NOMO-1 (cell line): ENCODE measurements at regions not wholly inside any gene's neighbourhood (a gene's known extent, or its start where the extent isn't known, plus 50 kb on each side); places are given as distances from the start of the nearest gene placed in this dataset.
"Not testable (repeated sequence)": the region's sequence is repeated elsewhere in the genome, so short reads cannot be mapped to it uniquely, and the experiment has no call there.

Source experiments
- DNase-seq, 2 experiments: peaks; one replicate each; lab custom pipeline; 2025; ENCODE audit not compliant: unreplicated experiment in 2 of 2; lab: John Stamatoyannopoulos, UW

DNA sequence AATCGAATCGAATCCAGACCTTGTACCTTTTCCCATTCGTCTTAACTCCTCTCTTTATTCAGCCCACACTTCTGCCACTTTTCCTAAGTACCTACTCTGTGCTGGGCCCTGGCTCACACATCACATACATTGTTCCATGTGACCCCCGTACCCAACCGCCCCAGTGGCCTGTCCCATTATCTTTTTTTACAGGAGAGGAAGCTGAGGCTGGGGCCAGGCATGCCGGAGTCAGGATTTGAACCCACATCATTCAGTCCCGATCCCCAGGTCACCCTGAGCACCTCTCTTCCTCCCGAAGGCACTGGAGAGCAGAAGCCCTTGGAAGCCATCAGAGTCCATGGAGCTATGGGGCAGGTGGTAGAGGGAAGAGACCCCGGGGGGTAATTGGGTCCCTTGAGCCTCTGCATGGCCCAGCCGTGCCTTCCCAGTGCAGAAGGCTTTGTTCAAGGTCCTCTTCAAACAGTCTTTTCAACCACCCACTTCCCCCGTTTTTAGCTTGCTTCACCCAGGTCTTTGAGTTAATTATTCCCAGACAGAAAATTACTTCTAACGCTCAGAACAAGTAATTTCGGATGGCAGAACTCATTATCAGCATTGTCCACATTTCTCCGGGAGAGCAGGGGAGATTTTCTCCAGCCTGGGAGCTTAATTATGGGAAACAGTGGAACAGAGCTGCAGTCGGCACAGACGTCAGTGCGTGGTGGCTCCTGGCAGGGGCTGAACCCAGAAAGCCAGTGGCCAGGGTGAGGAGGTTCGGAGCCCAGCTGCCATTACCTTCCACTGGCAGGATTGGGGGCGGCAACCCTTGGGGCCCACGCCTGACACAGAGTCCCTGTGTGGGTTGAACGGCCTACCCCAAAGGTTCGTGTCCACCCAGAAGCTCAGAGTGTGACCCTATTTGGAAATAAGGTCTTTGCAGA is 82.4 kb upstream of the RTL6 start:
- no peak for DNase-seq

DNA sequence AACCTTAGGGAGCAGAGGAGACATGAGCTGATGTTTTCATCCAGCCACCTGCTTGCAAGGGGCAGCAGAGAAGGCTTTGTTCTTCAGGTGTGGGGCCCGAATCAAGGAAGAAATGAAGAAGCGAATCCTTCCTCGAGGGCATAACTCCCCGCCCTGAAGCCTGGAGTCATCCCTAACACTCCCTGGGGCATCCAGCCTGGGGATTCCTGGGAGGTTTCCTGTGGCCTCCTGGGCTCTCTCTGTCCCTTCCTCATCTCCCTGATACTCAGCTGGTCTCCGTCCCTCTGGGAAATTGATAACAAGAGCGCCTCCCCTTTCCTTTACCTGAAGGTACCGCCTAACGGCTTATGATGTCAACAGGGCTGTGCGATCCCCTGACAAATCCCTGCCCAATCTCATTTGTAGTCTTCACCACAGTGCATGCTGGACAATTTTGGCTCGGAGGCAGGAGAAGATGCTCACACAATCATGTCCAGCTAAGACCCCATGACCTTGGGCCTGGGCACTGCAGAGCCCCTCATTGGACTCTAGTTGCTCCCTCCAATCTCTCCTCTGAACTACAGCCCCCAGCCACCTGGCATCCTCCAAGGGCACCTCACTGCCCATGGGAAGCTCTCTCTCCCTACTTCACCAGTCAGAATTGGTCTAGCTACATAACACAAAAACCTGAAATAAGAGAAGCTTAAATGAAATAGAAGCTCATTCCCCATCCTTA is 80.6 kb upstream of the RTL6 start:
- no peak for DNase-seq

- DNase-seq, result no peak
These were observed 80.1 kb upstream of the RTL6 start for GRCh38 chr22:44578110-44578457.

GRCh38 chr22:44577391-44578109 is 79.5 kb upstream of the RTL6 start:
- DNase-seq, result peak in 1 of 2 experiments; percentile 2

DNA sequence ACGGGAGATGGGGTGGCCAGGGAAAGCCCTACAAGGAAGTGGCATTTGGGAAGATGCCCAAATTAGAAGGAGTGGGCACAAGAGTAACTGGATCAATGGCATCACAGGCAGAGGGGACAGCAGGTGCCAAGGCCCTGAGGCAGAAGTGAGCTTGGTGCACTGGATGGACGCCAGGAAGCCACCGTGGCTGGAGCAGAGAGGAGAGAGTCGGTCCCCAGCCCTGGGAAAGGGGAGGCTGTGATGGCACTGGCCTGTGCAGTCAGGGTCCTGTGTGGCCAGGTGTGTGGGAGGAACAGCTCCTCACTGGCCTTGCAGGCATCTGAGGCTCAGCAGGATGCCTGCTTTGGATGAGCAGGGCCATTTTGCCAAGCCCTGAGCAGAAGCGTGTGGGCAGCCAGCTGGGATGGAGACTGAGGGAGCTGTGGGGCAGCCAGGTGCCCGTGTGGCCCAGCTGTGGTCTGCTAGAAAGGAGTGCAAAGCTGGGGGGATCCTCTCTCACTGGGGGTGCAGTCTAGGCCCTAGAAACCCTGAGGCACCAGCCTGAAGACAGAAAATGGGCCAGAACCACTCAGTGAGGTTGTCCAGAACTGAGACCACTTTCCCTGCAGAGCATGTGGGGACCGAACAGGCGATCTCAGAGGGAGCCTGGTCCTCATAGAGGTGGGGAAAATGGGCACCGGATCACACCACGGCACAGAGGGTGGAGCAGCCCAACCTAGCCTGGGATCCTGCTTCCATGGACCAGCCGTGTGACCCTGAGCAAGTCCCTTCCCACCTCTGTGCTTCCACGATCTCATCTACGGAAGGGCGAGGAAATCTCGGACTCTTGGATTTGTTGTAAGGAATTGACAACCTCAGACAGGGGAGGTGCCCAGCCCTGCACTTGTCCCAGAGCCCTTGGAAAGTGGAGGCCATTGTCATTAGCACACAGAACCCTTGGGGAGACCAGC is 78.6 kb upstream of the RTL6 start:
- DNase-seq, result no peak

GRCh38 chr22:44575381-44576268 is 77.6 kb upstream of the RTL6 start:
- no peak for DNase-seq

GRCh38 chr22:44574640-44575380 is 76.8 kb upstream of the RTL6 start:
- no peak for DNase-seq

DNA sequence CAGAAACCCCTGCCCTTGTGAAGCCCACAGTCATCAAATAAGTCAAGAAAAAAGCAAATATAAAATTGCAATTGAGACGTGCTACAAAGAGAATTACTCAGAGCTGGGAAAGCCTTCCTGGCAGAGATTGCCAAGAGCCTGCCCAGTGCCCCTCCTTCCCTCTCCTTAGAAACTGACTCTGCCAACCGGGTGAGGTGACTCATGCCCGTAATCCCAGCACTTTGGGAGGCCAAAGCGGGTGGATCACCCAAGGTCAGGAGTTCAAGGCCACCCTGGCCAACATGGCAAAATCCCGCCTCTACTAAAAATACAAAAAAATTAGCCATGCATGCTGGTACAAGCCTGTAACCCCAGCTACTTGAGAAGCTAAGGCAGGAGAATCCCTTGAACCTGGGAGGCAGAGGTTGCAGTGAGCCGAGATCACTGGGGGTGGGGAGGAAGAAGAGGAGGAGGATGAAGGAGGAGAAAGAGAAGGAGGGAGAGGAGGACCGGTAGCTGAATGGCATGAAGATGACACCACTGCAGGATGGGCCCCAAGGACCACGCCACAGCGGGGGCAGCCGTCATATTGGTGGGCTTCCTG is 76.1 kb upstream of the RTL6 start:
- DNase-seq, result no peak

DNA sequence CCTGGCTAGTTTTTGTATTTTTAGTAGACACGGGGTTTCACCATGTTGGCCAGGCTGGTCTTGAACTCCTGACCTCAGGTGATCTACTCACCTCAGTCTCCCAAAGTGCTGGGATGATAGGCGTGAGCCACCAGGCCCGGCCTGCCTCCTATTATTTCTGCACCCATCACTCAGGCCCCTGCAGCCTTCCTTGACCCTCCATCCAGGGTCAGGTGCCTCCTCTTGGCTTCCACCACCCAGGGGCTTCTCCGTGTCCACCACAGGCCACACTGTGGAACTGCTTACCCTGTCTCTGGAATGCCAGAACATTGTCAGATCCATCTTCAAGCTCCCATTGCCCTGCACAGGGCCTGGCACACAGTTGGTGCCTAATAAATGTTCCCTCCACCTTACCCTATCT is 75.4 kb upstream of the RTL6 start:
- DNase-seq, result no peak

DNA sequence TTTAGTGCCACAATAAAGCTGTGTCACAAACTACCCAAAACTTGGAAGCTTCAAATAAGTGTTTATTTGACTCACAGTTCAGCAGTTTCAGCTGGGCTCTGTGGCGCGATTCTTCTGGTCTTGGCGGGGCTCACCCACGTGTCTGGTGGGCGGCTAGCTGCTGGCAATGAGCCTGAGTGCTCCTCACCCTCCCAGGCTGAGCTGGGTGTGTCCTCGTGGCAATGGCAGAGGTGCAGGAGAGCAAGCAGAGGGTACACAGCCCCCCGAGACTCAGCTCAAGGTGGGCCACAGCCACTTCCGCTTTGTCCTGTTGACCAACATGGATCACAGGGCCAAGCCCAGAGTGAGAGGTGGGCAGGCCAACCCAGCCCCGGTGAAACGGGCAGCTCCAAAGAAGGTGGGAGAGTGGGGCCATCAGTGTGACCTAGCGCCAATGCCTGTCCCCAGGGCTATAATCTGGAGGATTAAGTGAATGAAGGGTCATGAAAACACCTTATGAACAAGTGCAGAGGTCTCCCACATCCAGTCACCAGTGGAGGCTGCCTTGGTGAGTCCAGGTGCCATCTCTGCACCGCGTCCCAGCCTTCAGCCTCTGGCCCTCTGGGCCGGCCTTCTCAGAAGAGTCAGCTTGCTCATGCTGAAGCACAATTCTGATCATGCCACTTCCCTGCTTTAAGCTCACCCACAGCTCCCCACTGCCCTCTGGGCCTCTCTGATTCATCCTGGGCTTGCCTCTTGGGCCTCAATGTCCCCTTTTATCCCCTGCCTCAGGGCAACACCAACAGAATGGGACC is 74.6 kb upstream of the RTL6 start:
- no peak for DNase-seq

DNA sequence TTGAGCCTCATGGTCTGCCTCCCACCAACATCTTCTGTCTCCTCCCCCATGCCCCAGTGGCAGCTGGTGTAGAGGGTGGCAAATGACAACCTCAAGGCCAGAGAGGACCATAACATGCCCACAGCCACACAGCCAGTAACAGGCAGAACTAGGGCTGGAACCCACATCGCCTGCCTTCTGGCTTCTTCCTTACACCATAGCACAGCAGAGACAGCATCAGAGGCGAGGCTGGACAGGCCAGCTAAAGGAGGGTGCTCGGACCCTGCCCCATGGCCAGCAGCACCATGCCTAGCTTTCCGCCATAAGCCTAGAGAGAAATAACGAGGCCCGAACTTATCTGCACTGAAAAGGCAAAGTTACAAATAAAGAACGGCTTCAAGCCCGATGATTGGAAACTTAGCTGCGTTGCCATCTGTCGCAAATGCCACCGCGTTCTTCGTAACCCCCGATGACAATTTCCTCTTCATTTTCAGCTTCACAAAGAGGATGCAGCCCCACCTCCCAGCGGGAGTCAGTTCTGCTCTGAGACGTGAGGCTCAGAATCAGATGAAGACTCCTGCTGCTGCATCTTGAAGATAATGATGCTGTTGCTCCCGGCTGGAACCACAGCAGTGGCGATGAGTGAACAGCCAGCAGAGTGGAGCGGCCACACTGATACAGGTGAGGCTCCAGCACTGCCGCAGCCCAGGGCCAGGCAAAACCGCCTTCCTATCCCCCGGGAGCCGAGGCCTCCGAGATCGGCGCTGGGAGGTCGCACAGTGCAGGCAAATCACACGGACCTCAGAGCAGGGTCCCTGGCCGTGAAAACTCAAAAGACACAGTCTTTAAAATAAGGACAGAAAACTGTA is 73.8 kb upstream of the RTL6 start:
- no peak for DNase-seq

DNA sequence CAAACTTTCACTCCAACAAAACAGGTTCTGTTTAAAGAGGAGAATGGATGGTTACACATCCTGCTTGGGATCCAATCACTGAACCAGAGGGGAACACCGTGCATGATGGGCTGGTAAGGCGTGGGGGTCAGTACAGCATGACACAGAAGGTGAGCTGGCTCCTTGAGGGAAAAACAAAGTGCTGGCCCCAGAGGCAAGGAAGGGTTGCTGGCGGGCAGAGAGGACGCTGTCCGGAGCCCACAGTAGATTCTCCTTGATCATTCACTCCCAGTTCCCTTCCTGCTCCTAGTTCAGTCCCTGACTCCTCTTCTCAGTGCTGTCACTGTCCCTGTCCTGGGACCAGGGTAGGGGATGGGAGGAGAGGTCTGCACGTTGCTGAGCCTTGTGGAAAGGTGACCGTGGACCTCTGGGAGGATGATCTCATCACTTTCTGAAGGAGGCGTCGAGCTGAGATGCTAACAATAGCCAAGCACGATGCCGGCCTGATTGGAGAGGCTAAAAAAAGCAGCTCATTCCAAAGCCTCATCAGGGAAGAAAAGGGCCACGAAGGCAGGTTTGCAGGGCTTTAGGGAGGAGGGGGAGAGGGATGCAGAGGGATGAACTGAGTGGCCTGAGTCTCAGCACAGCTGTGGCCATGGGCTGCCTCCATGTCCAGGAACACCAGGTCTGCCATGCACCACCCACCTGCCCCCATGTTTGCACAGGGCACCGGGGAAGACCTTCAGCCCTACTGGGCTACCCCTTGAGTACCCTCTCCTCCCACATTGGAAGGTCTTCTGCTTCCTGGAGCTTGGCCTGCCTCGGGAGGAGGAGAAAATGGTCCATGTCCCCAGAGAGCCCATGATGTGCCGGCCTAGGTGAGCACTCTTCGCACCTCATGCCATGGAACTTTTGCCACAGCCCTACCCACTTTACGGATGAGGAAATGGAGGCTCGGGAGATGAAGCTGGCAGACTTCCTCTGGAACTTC is 72.7 kb upstream of the RTL6 start:
- DNase-seq, result no peak

- DNase-seq, result no peak
These were observed 71.5 kb upstream of the RTL6 start for GRCh38 chr22:44569561-44569991.

- DNase-seq, result peak in 1 of 2 experiments; percentile 18
These were observed 69.9 kb upstream of the RTL6 start for GRCh38 chr22:44567846-44568493.

- not testable (repeated sequence) for DNase-seq
These were observed 69.4 kb upstream of the RTL6 start for GRCh38 chr22:44567378-44567841.
